T-helper 2 cell treated with Interferon-gamma antibody and Interleukin-4, amounts not matched to agents 100 ng/mL and 5 ng/mL, for 36 hours (primary cell): ENCODE measurements at regions not wholly inside any gene's neighbourhood (a gene's known extent, or its start where the extent isn't known, plus 50 kb on each side); places are given as distances from the start of the nearest gene placed in this dataset.
"Not testable (repeated sequence)": the region's sequence is repeated elsewhere in the genome, so short reads cannot be mapped to it uniquely, and the experiment has no call there.

ENCODE experiments used
- intact Hi-C: fragments of 100-400 bp; cut with micrococcal nuclease; formaldehyde crosslinking; loops from one replicate; pipeline ENCODE4 v1.15.1; 2023

DNA sequence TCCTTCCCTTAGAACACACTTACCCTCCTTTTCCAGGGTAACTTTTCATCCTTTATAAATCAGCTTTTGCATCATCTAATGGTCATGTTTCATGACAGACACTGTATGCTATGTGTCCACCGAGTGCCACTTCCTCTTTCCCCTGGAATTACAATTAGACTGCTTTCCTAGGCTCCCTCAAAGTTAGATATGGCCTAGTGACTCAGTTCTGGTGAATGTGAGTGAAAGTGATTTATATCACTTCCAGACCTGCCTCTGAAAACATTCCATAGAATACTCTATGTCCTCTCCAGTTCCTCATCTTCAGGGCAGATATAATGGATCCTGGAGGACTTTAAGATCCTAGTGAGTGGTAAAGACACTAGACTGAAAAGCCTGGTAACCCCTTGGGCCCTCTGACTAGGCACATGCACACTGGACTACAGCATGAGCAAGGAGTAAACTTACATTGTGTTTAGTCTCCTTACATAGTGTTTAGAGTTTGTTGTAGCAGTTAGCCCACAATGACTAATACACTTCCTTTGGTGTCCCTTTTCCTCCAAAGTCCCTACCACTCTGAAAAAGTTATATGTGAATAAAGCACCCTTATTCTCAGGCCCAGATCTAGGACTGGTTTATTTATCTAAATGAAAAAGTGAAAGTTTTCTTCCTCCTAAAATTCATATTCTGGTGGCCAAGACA lies 59.3 kb downstream of the GPR88 start:
- intact Hi-C loops, result no loop called here

DNA sequence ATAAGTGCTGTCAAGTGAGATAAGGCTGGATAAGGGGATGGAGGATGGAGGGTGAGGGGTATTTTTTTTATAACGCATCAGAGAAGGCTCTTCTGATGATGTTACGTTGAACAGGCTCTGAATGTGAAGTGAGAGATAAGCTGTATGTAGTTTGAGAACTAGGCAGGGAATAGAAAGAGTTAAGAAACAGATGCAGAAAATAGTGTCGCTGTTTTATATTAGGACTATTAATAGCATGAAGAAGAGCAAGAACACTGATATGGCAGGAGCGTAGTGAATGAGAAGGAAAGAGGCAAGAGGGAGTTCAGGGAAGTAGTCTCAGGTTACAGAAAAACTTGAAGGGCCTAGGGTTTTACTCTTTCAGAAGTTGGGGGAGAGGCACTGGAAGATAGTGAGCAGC lies 59.8 kb downstream of the GPR88 start:
- intact Hi-C loops, result no loop called here

DNA sequence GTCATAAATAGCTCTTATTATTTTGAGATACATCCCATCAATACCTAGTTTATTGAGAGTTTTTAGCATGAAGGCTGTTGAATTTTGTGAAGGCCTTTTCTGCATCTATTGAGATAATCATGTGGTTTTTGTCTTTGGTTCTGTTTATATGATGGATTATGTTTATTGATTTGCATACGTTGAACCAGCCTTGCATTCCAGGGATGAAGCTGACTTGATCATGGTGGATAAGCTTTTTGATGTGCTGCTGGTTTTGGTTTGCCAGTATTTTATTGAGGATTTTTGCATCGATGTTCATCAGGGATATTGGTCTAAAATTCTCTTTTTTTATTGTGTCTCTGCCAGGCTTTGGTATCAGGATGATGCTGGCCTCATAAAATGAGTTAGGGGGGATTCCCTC lies 62.4 kb downstream of the GPR88 start:
- intact Hi-C loops, result not testable (repeated sequence)

DNA sequence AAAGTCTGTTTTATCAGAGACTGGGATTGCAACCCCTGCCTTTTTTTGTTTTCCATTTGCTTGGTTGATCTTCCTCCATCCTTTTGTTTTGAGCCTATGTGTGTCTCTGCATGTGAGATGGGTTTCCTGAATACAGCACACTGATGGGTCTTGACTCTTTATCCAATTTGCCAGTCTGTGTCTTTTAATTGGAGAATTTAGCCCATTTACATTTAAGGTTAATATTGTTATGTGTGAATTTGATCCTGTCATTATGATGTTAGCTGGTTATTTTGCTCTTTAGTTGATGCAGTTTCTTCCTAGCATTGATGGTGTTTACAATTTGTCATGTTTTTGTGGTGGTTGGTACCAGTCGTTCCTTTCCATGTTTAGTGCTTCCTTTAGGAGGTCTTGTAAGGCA lies 64.1 kb downstream of the GPR88 start:
- intact Hi-C loops, result not testable (repeated sequence)

DNA sequence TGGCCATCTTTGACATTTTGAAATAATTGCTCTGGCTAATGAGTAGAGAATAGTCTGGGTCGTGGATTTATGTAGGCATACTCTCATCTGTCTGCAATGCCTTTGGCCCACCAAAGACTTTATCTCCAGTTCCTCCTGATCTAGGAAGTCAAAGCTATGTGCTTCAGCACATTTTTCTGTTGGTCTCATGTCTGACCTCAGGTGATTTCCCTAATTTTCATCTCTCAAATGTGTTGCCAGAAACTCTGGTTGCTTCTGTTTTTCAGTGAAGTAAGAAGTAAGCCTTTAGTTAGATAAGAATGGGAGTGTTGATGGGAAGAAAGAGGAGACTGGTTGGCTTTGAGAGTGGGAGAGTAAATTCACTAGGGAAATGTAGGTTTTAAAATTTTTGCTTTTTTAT lies 66.4 kb downstream of the GPR88 start:
- intact Hi-C loops, result no loop called here

DNA sequence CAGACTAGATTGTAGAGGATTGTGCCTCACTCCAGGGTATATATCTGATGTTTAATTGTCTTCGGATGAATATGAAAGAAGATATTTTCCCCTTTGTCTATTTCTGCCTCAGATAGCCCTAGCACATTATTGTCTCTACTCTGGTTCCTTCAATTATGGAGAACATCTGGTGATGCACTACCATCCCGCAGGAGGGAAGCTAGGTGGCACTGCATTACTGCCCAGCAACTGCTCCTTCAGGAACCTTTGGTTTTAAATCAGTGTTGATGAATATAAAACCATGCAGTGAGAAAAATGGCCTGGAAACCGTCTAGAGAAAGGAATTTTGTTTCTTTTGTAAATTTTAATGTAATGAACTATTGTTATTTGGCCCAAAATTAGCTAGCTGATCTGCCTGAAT lies 68.5 kb downstream of the GPR88 start:
- intact Hi-C loops, result no loop called here

DNA sequence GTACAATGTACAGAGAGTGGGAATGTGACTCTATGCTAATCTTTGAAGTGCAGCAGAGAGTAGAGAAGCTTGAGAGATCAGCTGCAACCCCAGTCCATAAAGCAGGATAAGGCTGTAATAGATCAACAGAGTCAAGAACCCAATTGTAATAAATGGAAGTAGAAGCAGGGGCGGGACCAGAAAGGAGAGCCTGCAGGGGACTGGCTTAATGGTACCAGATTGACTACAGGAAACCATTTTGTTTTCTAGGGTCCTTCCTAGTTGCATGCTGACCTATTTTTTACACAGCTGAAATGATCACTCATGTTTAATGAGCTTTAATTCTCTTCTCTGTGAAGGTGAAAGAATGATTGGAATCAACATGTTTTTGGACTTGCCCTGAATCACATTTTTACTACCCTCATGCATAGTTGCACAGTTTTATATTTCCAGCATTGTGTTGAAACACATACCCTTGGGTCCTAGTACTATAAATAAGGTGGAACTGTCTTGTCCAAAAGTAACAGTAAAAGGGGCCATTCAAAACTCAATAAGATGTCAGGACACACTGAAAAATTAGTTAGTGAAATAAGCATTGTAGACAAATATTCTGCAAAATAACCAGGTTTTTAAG lies 69.8 kb downstream of the GPR88 start:
- intact Hi-C loops, result no loop called here

DNA sequence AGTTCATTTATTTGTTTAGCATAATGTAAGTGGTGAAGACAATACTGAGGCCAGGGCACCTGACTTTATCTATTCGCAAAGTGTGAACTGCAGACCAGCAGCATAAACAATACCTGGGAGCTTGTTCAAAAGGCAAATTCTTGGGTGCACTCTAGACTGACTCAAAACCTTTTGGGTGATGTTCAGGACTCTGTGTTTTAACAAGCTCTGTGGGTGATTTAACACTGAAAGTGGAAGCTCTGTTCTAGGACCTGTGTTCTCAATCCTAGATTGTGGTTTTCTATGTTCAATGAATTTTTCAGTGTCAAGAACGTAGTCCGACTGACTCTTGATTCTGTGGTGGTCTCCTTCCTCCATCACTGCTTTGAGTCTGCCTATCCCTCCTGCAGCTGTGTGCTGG lies 71.9 kb downstream of the GPR88 start:
- intact Hi-C loops, result loop anchor here (10.0 kb wide), 1 partner anchor 255 kb away; no protein-coding TSS in a partner anchor

DNA sequence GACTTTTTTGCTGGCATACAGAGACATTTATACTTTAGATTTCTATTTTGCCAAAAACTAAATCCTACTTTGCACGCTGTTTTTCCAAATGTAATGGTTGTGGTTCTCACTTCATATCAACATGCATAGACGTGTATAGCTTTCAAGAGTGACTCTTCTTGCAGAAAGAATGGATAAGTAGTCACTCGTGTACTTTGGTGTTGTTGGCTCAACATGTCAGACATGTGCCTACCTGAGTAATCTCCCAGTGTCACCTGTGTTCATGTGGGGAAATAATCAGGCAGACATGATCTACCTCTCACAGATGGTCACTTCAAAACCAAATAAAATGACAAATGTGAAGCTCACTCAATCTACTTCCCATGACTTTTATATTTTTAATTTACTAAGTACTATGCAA lies 73.1 kb downstream of the GPR88 start:
- intact Hi-C loops, result loop anchor here (10.0 kb wide), 1 partner anchor 254 kb away; no protein-coding TSS in a partner anchor

DNA sequence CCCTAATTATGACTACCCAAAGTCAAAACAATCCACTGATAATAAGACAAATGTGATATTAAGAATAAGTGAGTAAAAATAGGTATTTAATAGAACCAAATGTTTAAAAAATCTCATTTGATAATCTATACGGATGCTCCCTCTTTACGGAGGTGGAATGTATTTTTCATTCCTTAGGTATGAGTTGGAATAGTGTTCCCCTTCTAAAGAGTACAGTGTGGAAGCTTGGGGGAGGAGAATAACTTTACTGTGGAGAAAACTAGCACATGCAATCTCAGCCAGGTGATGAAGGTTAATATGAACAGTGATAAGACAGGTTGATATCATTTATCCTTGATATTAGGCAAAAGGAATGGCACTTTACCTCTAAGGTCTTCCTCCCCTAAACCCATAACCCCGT lies 74.6 kb downstream of the GPR88 start:
- intact Hi-C loops, result loop anchor here (10.0 kb wide), 1 partner anchor 252 kb away; no protein-coding TSS in a partner anchor

DNA sequence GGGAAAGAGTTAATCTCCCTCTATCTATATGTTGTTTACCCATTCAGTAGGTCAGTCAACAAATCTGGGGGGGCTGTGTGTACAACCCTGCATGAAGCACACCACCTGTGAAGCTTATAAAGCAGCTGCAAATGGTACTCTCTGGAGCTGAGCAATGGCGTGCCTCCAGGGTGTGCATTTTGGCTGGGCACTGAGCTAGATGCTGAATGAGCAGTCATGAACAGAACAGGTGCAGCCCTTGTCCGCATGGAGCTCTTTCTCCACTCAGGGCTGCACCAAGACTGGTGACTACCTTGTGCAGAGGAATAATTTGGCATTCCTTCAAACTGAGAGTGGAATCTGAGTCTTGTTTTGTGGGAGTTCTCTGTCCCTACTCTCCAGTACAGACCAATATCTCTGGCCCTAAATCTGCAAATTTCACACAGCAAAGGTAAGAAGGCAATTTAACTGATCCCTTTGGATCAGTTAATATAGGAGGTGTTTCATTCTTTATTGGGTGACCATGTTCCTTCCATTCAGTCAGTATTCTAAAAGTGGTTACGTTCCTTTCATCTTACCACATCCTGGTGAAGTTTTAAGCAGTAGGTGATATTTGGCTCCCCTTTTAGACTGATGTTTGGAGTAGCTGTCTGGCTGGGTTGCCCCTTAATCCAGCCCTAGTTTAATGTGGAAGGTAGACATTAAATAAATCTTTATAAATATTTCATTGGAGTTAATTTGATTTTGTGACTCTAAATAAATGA lies 76.0 kb downstream of the GPR88 start:
- intact Hi-C loops, result loop anchor here (10.0 kb wide), 1 partner anchor 251 kb away; no protein-coding TSS in a partner anchor

DNA sequence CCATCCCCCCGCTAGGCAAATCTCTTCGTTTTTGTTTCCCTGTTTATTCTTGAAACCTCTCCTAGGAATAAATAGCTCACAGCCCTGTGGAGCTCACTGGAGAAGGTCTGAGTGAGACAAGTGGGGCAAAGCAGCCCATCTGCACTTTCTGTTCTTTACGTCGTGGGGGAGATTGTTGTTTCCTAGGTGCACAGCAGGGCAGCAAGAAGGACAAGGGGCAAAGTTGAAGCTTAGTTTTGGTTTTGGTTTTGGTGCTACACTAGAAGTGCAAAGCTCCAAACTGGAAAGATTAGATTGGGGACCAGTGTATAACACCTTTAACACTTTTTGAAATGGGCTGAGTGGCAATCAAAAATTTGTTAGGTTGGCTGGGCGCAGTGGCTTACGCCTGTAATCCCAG lies 76.6 kb downstream of the GPR88 start:
- intact Hi-C loops, result loop anchor here (10.0 kb wide), 1 partner anchor 250 kb away; no protein-coding TSS in a partner anchor

DNA sequence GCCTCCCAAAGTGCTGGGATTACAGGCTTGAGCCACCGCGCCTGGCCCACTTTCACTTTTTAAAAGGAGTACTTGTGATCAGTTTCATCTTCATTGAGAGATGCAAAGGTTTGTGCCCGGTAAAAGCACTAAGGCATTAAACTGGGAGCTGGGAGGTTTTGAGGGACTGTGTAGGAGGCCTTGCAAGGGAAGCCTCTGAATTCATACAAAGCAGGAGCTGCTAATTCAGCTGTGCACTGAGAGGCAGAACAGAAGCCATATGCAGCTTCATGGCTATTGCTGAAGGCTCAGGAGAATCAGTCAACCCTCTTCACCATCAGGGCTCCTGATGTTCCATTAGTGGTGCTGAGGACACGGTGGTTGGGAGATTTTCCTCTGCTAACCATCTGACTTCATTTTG lies 77.7 kb downstream of the GPR88 start:
- intact Hi-C loops, result loop anchor here (5.0 to 10.0 kb wide), 2 partner anchors 78 to 249 kb away; partner anchors contain the start of gene GPR88

DNA sequence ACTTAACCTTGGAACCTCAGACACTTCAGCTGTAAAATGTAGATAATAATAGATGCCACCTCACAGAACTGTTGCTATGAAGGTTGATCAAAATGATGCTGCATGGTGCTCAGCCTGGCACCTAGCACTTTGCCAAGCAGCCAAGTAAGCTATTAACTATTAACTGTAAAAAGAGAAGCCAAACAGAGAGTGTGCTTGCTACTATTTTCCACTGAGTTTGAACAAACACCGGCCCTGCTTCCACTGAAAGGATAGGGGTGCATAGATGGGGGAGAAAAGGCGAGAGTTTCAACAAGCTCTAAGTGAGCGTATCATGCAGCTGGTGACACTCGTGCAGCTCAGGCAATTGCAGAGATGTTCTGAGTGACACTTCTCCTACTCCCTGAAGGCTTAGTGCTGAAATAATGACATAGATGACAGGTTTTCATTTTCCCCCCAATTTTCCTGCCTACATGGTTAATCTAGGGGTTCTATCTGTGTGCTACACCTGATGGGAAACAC lies 78.2 kb downstream of the GPR88 start:
- intact Hi-C loops, result loop anchor here (5.0 to 10.0 kb wide), 2 partner anchors 79 to 249 kb away; partner anchors contain the start of gene GPR88

DNA sequence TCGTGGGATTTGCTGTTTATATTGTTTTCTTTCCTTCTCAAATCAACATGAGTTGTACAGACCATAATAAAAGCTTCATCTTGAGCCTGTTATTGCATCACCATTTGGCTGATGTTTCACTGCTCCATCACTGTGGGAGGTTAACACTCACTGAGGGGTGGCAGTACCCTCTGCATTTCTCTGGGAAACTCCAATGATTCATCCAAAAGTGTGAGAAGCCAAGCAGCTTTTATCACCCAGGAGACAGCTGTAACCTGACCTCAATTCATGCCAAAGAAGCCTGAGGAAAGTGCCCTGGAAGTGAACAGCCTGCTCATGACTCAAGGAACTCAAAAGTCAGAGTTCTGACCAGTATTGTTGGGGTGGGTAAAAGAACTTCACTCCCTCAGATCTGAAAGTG lies 84.1 kb downstream of the GPR88 start:
- intact Hi-C loops, result no loop called here

DNA sequence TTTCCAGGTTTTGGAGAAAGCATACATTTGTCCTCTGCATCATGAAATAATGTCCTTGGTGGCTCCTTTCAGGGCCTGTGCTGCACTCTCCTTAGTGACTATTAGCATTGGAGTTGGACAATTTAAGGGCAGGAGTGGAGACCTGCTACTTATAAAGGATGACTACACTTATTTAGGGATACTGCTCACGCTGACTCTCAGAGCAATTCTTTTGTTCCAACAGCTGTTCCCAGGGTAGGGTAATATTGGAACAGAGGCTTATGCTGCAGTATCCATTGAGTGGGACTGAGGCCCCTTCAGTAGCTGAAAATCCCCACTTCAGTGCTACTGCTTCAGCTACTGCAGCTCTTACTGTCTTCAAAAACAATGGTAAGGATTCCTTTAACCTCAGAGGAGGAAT lies 84.6 kb downstream of the GPR88 start:
- intact Hi-C loops, result no loop called here

DNA sequence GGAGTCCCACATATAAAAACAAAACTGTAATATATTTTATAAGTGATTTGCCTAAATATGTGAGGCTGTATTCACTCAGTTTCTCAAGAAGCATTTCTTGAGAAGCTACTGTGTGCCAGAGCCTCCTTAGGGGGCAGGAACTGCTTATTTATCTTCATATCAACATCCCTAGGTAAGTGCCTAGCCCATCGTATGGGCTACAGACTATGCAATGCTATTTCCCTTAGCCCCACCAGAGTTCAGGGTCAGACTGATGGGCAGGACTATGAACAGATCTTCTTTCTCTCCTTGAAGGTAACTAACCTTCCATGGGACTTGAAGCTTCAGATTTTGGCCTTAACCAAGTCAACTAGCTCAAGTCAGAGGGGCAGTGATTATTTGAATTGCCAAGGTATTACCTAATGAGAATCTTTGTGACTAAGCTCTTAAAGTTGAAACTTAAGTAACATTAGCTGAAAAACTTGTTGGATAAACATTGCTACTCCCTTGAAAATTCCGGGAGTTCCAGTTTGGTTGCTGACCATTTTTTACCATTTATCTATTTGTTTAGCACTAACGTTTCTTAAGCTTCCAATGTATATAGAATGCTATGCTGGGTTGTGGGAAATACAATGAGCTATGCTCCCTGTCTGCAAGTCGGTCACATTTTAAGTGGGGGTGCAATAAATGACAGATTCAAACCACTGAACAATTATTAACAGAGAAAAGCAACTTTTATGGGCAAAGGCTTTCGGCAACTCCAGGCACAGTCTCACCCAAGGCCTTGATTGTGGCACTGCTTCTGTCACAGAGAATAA lies 85.2 kb downstream of the GPR88 start:
- intact Hi-C loops, result no loop called here

DNA sequence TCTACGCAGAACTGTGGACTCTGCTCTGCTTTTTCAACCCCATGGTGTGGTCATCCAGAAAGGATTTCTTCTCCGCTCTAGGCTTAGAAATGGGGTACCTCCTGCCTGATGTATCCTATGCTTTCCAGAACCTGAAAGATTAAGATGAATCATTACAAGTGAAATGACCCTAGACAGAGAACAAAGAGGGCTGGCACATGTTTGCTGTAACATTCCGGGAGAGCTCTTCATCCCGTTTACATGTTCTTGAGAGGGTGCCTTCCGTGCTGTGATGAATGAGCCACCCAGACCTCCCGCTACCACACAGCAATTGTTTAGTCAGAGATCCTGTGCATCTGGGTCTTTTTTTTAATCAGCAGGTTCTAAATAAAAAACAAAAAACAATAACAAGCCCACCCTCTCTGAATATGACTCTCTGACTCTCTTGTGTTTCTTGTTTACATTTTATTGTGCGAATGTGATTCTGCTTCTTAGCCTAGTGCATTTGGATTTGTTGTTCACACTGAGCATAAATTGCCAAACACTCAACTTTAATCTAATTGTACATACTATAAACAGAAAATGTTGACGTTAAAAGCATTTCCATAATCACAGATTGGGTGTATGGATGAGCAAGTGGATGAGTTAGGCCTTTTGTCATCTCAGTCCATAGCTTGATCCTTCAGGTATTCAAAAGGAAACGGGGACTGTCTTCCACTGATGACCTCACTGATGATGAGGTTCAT lies 87.1 kb downstream of the GPR88 start:
- intact Hi-C loops, result no loop called here

DNA sequence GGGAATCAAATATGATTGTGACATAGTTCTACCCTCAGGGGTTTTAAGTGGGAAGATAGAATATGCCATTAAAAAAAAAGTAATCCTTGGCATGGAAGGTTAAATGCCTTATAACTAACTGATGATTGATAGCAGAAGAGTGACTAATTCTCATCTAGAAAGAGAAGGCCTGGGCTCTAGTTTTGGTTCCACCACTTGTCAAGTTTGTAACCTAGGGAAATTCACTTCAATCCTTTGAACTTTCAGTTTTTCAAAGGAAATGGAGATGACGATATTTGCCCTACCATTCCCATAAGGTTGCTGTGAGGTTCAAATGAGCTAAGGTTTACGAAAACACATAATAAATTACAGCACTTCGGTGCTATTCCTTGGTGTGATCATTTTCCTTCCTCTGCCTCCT lies 88.5 kb downstream of the GPR88 start:
- intact Hi-C loops, result no loop called here

DNA sequence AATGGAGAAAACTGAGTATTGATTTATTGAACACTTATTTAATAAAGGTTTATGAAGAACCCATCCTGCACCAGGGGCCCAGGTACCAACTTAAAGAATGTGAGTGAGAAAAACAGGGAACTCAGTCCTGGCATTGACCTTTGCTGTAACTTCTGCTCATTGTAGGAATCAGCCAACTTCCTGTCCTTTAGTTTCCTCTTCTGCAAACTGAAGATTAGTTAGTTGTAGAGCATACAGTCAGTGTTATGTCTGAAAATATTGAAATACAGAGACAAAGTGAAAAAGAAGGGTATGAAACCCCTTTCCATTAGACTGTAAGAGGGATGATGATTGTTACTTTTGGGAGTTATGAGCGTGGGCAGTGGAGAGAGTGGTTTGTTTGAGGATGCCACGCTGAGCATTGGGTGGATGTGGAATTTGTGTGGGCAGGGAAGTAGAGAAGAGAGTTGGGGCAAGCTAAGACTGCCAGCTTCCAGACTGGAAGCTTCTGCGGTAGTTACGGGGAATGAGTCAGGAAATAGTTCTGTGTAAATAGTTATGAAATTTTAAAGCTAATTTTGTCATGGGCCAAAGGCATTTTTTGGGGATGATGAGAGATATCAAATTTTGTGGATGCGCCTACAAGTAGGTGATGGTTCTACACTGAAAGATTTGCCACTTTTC lies 89.2 kb downstream of the GPR88 start:
- intact Hi-C loops, result no loop called here
